ENCODE measurements at regions not wholly inside any gene's neighbourhood (a gene's known extent, or its start where the extent isn't known, plus 50 kb on each side); places are given as distances from the start of the nearest gene placed in this dataset.

- Histone ChIP-seq H2BK5ac (ENCODE audit: low read depth, low read length, poor library complexity, severe bottlenecking) (peak overlapping the region; percentile 63), H3K18ac (ENCODE audit: low read depth, low read length) (no peak overlapping the region), H3K36me3 (ENCODE audit: control insufficient read depth, insufficient read depth, low read length) (no peaks in the 10 kb centered on the region; the same call in 1 of the 2 replicates), H3K4ac (ENCODE audit: low read depth, low read length) (peak overlapping the region; percentile 46; the same call in 1 of the 2 replicates), H2BK120ac (ENCODE audit: low read depth, low read length) (peak overlapping the region; percentile 57; the same call in 1 of the 2 replicates), H3K9ac (ENCODE audit: low read depth, low read length) (no peak overlapping the region), H3K27me3 (ENCODE audit: control insufficient read depth, insufficient read depth, low read length) (no peaks in the 10 kb centered on the region), H3K9me1 (ENCODE audit: insufficient read depth, low read length) (peaks cover 3% of the 10 kb centered on the region; the same call in 1 of the 2 replicates), H2BK20ac (ENCODE audit: low read depth, low read length) (peak overlapping the region; percentile 39; the same call in 1 of the 2 replicates), H4K91ac (ENCODE audit: insufficient read depth, low read depth, low read length) (no peak overlapping the region), H3K14ac (replicated peaks; ENCODE audit: low read depth, low read length) (no peak overlapping the region), H3K4me1 (ENCODE audit: control insufficient read depth, insufficient read depth, low read length) (peaks cover 7% of the 10 kb centered on the region), H2BK15ac (ENCODE audit: low read depth, low read length) (no peak overlapping the region; the same call in 2 of the 3 replicates), H3K4me3 (ENCODE audit: insufficient read depth, low read depth, low read length) (no peak overlapping the region), H2AFZ (replicated peaks; ENCODE audit: low read length, poor library complexity) (no peak overlapping the region), H4K20me1 (ENCODE audit: insufficient read depth, low read length) (no peaks in the 10 kb centered on the region), H4K8ac (ENCODE audit: low read depth in 2 of 2, low read length in 2 of 2) (peak overlapping the region in 1 of 2 experiments; percentile 38; a peak in 2 of 4 replicates), H3K9me3 (ENCODE audit: control insufficient read depth, insufficient read depth, low read length) (no peaks in the 10 kb centered on the region), H2AK9ac (replicated peaks; ENCODE audit: low read depth, low read length, poor library complexity) (no peak overlapping the region), H4K5ac (ENCODE audit: low read depth, low read length) (no peak overlapping the region), H3K4me2 (ENCODE audit: low read depth, low read length) (no peak overlapping the region), H3K79me1 (ENCODE audit: low read depth in 1 of 2, low read length in 2 of 2) (peaks cover 13 to 36% of the 10 kb centered on the region in 2 experiments), H3K23ac (ENCODE audit: low read depth, low read length) (no peak overlapping the region), H3K27ac (ENCODE audit: insufficient read depth, low read length) (peak overlapping the region; percentile 63; the same call in 1 of the 2 replicates), H3K56ac (ENCODE audit: extremely low read depth, insufficient read depth, low read length) (no peak overlapping the region), H2AK5ac (ENCODE audit: low read depth, low read length) (peak overlapping the region; percentile 90)
- no CpG with 5 or more reads among the region's 3 CpGs for WGBS, 2 experiments (ENCODE audit: extremely low coverage in 2 of 2, insufficient read length in 1 of 2)
- intact Hi-C loops (cut with micrococcal nuclease), result no loop called here
- BruUV-seq (replicated peaks), result no TSS peak
- ATAC-seq (ENCODE audit: low read depth) (peak; percentile 72), DNase-seq (peak; percentile 65)
- in situ Hi-C loops (cut with MboI; ENCODE audit: low sequenced_read_pairs), result no loop called here
- TF ChIP-seq RAD21 (IDR thresholded peaks at IDR 0.05; ENCODE audit: low read length), result no peak
- ChIA-PET POLR2A (ENCODE audit: unreplicated experiment) (no interaction called here), CTCF (interaction anchor here (0.6 kb wide), 1 partner anchor 1821 kb away, joined by 3 read pairs; no protein-coding TSS in a partner anchor)
- dilution Hi-C loops (cut with HindIII; ENCODE audit: low sequenced_read_pairs, unreplicated experiment), result no loop called here
These were observed 423.5 kb upstream of the SOX5 start for GRCh38 chr12:24373004-24373403.

All from IMR-90 (cell line).